Right lobe of liver (tissue), 4 donors: ENCODE measurements at regions not wholly inside any gene's neighbourhood (a gene's known extent, or its start where the extent isn't known, plus 50 kb on each side); places are given as distances from the start of the nearest gene placed in this dataset.

Experiments used
- POLR2A ChIP-seq: fragments of 450-650 bp; IDR thresholded peaks from one replicate; pipeline ENCODE4 v1.6.1; 2017; ENCODE audit warnings: antibody characterized with exemption, mild to moderate bottlenecking
- TF ChIP-seq, protein P1 (sequence below), 4 donors: fragments of 200-600 bp in 3 of 4; fragments of 450-650 bp in 1 of 4; IDR thresholded peaks; one replicate each; pipeline versions ENCODE4 v1.5.1 to v1.8.0; 2016 to 2022; ENCODE audit warnings: antibody characterized with exemption in 4 of 4, mild to moderate bottlenecking in 2 of 4
- donor health status: DM: no; HTN: no; CAD: no.
- donor health status: DM: no; HTN: no; CAD: no.
- donor health status: DM: no; HTN: yes; CAD: no.

DNA sequence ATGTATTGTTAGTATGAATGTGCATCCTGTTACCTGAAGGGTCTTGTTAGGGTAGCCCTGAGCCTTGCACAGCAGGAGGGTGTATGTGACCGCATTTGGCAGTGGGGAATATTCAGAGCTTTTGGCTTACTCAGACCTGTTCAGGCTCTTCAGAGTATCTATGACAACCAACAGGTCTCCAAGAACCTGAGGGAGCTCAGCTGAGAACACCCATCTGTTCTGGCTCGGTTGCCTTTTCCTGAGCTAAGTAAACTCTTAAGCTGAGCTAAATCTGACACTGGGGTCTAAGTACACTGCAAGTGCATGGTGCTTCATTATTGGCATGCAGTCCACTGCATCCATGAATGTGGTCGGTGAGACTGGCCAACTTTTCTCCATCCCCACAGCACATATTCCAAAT, 92.4 kb upstream of the CHST9 start:
- TF ChIP-seq, protein P1, sequence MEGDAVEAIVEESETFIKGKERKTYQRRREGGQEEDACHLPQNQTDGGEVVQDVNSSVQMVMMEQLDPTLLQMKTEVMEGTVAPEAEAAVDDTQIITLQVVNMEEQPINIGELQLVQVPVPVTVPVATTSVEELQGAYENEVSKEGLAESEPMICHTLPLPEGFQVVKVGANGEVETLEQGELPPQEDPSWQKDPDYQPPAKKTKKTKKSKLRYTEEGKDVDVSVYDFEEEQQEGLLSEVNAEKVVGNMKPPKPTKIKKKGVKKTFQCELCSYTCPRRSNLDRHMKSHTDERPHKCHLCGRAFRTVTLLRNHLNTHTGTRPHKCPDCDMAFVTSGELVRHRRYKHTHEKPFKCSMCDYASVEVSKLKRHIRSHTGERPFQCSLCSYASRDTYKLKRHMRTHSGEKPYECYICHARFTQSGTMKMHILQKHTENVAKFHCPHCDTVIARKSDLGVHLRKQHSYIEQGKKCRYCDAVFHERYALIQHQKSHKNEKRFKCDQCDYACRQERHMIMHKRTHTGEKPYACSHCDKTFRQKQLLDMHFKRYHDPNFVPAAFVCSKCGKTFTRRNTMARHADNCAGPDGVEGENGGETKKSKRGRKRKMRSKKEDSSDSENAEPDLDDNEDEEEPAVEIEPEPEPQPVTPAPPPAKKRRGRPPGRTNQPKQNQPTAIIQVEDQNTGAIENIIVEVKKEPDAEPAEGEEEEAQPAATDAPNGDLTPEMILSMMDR (IDR thresholded peaks at IDR 0.05), result no peak
- no peak for TF ChIP-seq POLR2A
